ENCODE measurements at regions not wholly inside any gene's neighbourhood (a gene's known extent, or its start where the extent isn't known, plus 50 kb on each side); places are given as distances from the start of the nearest gene placed in this dataset.

DNA sequence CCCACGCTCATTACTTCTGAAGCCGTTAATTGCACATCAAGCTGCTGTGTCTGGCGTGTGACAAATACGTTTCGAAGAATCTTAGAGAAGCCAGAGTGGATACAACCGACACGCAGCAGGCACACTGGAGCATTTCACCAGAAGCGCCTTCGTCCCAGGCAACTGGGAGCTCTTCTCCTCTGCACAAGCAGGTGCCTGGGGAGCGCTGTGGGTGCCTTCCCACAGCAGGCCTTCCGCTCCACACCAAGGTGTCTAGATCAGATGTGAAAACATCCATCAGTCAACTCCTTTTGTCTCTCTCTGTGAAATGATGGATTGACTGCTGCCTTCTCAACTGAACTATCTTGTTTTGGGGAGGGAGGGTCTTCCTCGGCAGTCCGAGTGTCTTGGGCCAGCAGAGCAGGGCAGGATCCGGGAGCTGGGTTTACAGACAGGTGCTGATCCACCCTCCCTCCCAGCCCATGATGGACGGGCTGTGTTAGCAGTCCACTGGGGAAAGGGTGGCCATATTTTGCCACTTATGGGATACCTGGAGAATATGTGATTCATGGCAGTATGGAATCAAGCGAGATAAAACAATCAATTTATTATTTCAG is 326.3 kb downstream of the TCERG1L start (continued):
- TF ChIP-seq, protein P1, sequence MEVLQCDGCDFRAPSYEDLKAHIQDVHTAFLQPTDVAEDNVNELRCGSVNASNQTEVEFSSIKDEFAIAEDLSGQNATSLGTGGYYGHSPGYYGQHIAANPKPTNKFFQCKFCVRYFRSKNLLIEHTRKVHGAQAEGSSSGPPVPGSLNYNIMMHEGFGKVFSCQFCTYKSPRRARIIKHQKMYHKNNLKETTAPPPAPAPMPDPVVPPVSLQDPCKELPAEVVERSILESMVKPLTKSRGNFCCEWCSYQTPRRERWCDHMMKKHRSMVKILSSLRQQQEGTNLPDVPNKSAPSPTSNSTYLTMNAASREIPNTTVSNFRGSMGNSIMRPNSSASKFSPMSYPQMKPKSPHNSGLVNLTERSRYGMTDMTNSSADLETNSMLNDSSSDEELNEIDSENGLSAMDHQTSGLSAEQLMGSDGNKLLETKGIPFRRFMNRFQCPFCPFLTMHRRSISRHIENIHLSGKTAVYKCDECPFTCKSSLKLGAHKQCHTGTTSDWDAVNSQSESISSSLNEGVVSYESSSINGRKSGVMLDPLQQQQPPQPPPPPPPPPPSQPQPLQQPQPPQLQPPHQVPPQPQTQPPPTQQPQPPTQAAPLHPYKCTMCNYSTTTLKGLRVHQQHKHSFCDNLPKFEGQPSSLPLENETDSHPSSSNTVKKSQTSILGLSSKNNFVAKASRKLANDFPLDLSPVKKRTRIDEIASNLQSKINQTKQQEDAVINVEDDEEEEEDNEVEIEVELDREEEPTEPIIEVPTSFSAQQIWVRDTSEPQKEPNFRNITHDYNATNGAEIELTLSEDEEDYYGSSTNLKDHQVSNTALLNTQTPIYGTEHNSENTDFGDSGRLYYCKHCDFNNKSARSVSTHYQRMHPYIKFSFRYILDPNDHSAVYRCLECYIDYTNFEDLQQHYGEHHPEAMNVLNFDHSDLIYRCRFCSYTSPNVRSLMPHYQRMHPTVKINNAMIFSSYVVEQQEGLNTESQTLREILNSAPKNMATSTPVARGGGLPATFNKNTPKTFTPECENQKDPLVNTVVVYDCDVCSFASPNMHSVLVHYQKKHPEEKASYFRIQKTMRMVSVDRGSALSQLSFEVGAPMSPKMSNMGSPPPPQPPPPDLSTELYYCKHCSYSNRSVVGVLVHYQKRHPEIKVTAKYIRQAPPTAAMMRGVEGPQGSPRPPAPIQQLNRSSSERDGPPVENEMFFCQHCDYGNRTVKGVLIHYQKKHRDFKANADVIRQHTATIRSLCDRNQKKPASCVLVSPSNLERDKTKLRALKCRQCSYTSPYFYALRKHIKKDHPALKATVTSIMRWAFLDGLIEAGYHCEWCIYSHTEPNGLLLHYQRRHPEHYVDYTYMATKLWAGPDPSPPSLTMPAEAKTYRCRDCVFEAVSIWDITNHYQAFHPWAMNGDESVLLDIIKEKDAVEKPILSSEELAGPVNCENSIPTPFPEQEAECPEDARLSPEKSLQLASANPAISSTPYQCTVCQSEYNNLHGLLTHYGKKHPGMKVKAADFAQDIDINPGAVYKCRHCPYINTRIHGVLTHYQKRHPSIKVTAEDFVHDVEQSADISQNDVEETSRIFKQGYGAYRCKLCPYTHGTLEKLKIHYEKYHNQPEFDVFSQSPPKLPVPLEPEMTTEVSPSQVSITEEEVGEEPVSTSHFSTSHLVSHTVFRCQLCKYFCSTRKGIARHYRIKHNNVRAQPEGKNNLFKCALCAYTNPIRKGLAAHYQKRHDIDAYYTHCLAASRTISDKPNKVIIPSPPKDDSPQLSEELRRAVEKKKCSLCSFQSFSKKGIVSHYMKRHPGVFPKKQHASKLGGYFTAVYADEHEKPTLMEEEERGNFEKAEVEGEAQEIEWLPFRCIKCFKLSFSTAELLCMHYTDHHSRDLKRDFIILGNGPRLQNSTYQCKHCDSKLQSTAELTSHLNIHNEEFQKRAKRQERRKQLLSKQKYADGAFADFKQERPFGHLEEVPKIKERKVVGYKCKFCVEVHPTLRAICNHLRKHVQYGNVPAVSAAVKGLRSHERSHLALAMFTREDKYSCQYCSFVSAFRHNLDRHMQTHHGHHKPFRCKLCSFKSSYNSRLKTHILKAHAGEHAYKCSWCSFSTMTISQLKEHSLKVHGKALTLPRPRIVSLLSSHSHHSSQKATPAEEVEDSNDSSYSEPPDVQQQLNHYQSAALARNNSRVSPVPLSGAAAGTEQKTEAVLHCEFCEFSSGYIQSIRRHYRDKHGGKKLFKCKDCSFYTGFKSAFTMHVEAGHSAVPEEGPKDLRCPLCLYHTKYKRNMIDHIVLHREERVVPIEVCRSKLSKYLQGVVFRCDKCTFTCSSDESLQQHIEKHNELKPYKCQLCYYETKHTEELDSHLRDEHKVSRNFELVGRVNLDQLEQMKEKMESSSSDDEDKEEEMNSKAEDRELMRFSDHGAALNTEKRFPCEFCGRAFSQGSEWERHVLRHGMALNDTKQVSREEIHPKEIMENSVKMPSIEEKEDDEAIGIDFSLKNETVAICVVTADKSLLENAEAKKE (CRISPR knock-in tag; IDR thresholded peaks at IDR 0.05) = no peak
- TF ChIP-seq CREB1 (CRISPR knock-in tag; IDR thresholded peaks at IDR 0.05; ENCODE audit: low read depth) (no peak), STAT1 (IDR thresholded peaks at IDR 0.05; ENCODE audit: unreplicated experiment) (no peak), EZH2phosphoT487 (IDR thresholded peaks at IDR 0.05; ENCODE audit: unreplicated experiment) (no peak), POLR2AphosphoS5 (IDR thresholded peaks at IDR 0.05; ENCODE audit: low read depth) (no peak), ZNF331 (CRISPR knock-in tag; IDR thresholded peaks at IDR 0.05; ENCODE audit: low read depth) (no peak)
- TF ChIP-seq, protein P2, sequence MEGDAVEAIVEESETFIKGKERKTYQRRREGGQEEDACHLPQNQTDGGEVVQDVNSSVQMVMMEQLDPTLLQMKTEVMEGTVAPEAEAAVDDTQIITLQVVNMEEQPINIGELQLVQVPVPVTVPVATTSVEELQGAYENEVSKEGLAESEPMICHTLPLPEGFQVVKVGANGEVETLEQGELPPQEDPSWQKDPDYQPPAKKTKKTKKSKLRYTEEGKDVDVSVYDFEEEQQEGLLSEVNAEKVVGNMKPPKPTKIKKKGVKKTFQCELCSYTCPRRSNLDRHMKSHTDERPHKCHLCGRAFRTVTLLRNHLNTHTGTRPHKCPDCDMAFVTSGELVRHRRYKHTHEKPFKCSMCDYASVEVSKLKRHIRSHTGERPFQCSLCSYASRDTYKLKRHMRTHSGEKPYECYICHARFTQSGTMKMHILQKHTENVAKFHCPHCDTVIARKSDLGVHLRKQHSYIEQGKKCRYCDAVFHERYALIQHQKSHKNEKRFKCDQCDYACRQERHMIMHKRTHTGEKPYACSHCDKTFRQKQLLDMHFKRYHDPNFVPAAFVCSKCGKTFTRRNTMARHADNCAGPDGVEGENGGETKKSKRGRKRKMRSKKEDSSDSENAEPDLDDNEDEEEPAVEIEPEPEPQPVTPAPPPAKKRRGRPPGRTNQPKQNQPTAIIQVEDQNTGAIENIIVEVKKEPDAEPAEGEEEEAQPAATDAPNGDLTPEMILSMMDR (conservative IDR thresholded peaks at IDR 0.05; ENCODE audit: low read depth in 2 of 2) = no peak

DNA sequence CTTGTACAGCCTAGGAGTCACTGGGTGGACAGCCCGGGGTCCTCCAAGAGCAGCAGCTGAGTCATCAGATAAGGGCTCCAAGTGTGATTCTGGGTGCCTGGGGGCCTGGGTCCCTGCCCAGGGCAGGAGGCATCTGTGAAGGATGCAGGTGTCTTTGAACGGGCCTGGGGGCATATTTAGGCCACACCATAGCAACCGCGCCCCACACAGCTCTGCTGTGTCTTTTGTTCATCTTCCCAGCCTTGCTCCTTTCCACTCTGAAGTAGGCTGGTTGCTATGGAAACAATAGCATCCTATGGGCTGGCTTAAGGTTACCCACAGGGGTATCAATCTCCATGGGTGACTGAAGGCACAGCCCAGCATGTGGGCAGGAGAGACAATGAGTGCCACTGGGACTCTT is 324.7 kb downstream of the TCERG1L start:
- Histone ChIP-seq H2AFZ (no peak overlapping the region), H3K4me1 (ENCODE audit: insufficient read depth) (no peaks in the 10 kb centered on the region)
- TF ChIP-seq EZH2 (IDR thresholded peaks at IDR 0.05; ENCODE audit: low read depth, unreplicated experiment) = no peak
- TF ChIP-seq CREB1 (CRISPR knock-in tag; IDR thresholded peaks at IDR 0.05; ENCODE audit: low read depth) = no peak
- no peak for TF ChIP-seq JUNB (IDR thresholded peaks at IDR 0.05; ENCODE audit: unreplicated experiment)
- TF ChIP-seq, protein P2 (conservative IDR thresholded peaks at IDR 0.05; ENCODE audit: low read depth in 2 of 2) = no peak
- TF ChIP-seq POLR2AphosphoS5 (IDR thresholded peaks at IDR 0.05; ENCODE audit: low read depth) = no peak
- no peak for TF ChIP-seq ZNF114 (CRISPR knock-in tag; IDR thresholded peaks at IDR 0.05)
- no peak for TF ChIP-seq ZNF331 (CRISPR knock-in tag; IDR thresholded peaks at IDR 0.05; ENCODE audit: low read depth)
- TF ChIP-seq, protein P3, sequence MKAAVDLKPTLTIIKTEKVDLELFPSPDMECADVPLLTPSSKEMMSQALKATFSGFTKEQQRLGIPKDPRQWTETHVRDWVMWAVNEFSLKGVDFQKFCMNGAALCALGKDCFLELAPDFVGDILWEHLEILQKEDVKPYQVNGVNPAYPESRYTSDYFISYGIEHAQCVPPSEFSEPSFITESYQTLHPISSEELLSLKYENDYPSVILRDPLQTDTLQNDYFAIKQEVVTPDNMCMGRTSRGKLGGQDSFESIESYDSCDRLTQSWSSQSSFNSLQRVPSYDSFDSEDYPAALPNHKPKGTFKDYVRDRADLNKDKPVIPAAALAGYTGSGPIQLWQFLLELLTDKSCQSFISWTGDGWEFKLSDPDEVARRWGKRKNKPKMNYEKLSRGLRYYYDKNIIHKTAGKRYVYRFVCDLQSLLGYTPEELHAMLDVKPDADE (IDR thresholded peaks at IDR 0.05) = no peak

More for the DNA sequence above, 324.7 kb downstream of the TCERG1L start:
- H3K27ac Mint-ChIP-seq = no peak overlapping the region
- no peak for ATAC-seq
- H3K4me3 ChIP-seq = no peak overlapping the region
- peaks cover 8% of the 10 kb centered on the region for H3K27me3 Mint-ChIP-seq (ENCODE audit: insufficient read depth, low read depth, poor library complexity)
- H3K4me2 ChIP-seq = no peak overlapping the region
- no peak overlapping the region for H3K4me3 Mint-ChIP-seq
- peaks cover 80% of the 10 kb centered on the region for H3K9me3 Mint-ChIP-seq
- H3K27me3 ChIP-seq (ENCODE audit: insufficient read depth) = no peaks in the 10 kb centered on the region
- no peaks in the 10 kb centered on the region for H3K36me3 ChIP-seq (ENCODE audit: insufficient read depth)
- H3K27ac ChIP-seq (ENCODE audit: low read depth) = no peak overlapping the region
- no peaks in the 10 kb centered on the region; the same call in 2 of the 3 replicates for H3K4me1 Mint-ChIP-seq
- H3F3A ChIP-seq (replicated peaks; ENCODE audit: low read depth) = peaks cover 4% of the 10 kb centered on the region; the same call in 1 of the 2 replicates
- no peaks in the 10 kb centered on the region for H3K79me2 ChIP-seq (replicated peaks; ENCODE audit: insufficient read depth)
- H3K36me3 Mint-ChIP-seq (ENCODE audit: low read depth) = peaks cover 25% of the 10 kb centered on the region
- DNase-seq (ENCODE audit: low spot score) = no peak
- no peaks in the 10 kb centered on the region for H3K9me2 ChIP-seq (ENCODE audit: insufficient read depth)
- no peaks in the 10 kb centered on the region for H4K20me1 ChIP-seq (replicated peaks; ENCODE audit: insufficient read depth)

Data from GM23338 (cell line).